Pancreas (tissue), 10 donors: ENCODE measurements at regions not wholly inside any gene's neighbourhood (a gene's known extent, or its start where the extent isn't known, plus 50 kb on each side); places are given as distances from the start of the nearest gene placed in this dataset.

Experiments
- ATAC-seq, 4 donors: fragments of 200-7000 bp; cut with Tn5 transposase; one replicate each; pipeline versions ENCODE4 v1.8.0 to v1.9.1; 2020; ENCODE audit warnings: mild to moderate bottlenecking in 4 of 4, moderate library complexity in 4 of 4
- DNase-seq, 6 donors: peaks; one replicate each; pipeline ENCODE4 v3.0.0-alpha.2; 2020
- FAIRE-seq: peaks from 2 replicates; lab custom pipeline; 2012; peaks lifted over from hg19 to GRCh38; lab: Jason Lieb, UNC
- H3K27ac ChIP-seq, 4 donors: fragments of 200-600 bp; sonication (generic); 1 replicate in 3 of 4; 2 replicates in 1 of 4; pipeline versions ENCODE4 v1.5.0 to v1.8.0; 2020
- H3K27me3 ChIP-seq, 4 donors: fragments of 200-600 bp; one replicate each; pipeline ENCODE4 v1.8.0; 2021
- H3K36me3 ChIP-seq, 3 donors: fragments of 200-600 bp; sonication (generic) in 1 of 3; one replicate each; pipeline versions ENCODE4 v1.5.0 to v1.8.0; 2020 to 2021
- H3K4me1 ChIP-seq, 3 donors: fragments of 200-600 bp; one replicate each; pipeline ENCODE4 v1.8.0; 2021
- H3K4me3 ChIP-seq, 4 donors: fragments of 200-600 bp; sonication (generic) in 2 of 4; one replicate each; pipeline versions ENCODE4 v1.5.0 to v1.8.0; 2020 to 2021
- H3K9me3 ChIP-seq, 4 donors: fragments of 200-600 bp; one replicate each; pipeline ENCODE4 v1.8.0; 2021
- WGBS, 2 donors: extraction: QIAGEN DNeasy Blood & Tissue Kit; methylation state at CpG; one replicate each; pipeline ENCODE4 v1.1.7; 2013; 5-methylcytosine and 5-hydroxymethylcytosine counted together
- intact Hi-C, 3 donors: fragments of 100-400 bp; cut with DNase I; formaldehyde crosslinking; loops; one replicate each; pipeline versions ENCODE4 v1.11.1 to v1.14.2; 2022
- TF ChIP-seq, protein P1 (sequence below), 4 donors: fragments of 200-600 bp; sonication (generic) in 3 of 4; IDR thresholded peaks; one replicate each; pipeline versions ENCODE4 v1.5.0 to v1.8.0; 2021; ENCODE audit warnings: antibody characterized with exemption in 4 of 4
- donor health status: healthy with polysubstance abuse.
- donor health status: DM: no; HTN: no; CAD: no; lungs with moderate emphysema.
- donor health status: DM: no; HTN: no; CAD: no.
- donor health status: control.
- donor health status: control.
- donor health status: Bipolar disorder and iron deficiency.
- donor health status: DM: yes; HTN: yes; CAD: no.
- donor health status: DM: no; HTN: no; CAD: no.
- donor health status: DM: no; HTN: no; CAD: no.
- donor health status: DM: yes; HTN: yes; CAD: no.

- WGBS, 2 donors = 28 to 72% methylated on average over 1 of the region's 1 CpG
- no peak overlapping the region for H3K27ac ChIP-seq
- no peaks in the 10 kb centered on the region for H3K4me1 ChIP-seq
- TF ChIP-seq, protein P1, sequence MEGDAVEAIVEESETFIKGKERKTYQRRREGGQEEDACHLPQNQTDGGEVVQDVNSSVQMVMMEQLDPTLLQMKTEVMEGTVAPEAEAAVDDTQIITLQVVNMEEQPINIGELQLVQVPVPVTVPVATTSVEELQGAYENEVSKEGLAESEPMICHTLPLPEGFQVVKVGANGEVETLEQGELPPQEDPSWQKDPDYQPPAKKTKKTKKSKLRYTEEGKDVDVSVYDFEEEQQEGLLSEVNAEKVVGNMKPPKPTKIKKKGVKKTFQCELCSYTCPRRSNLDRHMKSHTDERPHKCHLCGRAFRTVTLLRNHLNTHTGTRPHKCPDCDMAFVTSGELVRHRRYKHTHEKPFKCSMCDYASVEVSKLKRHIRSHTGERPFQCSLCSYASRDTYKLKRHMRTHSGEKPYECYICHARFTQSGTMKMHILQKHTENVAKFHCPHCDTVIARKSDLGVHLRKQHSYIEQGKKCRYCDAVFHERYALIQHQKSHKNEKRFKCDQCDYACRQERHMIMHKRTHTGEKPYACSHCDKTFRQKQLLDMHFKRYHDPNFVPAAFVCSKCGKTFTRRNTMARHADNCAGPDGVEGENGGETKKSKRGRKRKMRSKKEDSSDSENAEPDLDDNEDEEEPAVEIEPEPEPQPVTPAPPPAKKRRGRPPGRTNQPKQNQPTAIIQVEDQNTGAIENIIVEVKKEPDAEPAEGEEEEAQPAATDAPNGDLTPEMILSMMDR (IDR thresholded peaks at IDR 0.05) = no peak
- intact Hi-C loops = no loop called here
- DNase-seq (no peak), FAIRE-seq (no peak), ATAC-seq (peak in 1 of 4 donors; percentile 46)
- H3K36me3 ChIP-seq = no peaks in the 10 kb centered on the region
- no peaks in the 10 kb centered on the region for H3K27me3 ChIP-seq
- H3K9me3 ChIP-seq = no peaks in the 10 kb centered on the region
- H3K4me3 ChIP-seq = no peak overlapping the region
Measured at GRCh38 chr4:132063829-132064228, 1085.3 kb upstream of the PCDH10 start.

GRCh38 chr4:132065940-132066495 is 1083.1 kb upstream of the PCDH10 start:
- intact Hi-C loops = no loop called here
- no peak for DNase-seq
- no peak overlapping the region for H3K4me3 ChIP-seq
- no peaks in the 10 kb centered on the region for H3K9me3 ChIP-seq
- no peak for ATAC-seq
- no peak overlapping the region for H3K27ac ChIP-seq
- H3K27me3 ChIP-seq = no peaks in the 10 kb centered on the region
- H3K36me3 ChIP-seq = no peaks in the 10 kb centered on the region
- WGBS, 2 donors = 29 to 30% methylated on average over 2 of the region's 2 CpGs
- H3K4me1 ChIP-seq = no peaks in the 10 kb centered on the region
- FAIRE-seq = no peak
- TF ChIP-seq, protein P1 (IDR thresholded peaks at IDR 0.05) = no peak

DNA sequence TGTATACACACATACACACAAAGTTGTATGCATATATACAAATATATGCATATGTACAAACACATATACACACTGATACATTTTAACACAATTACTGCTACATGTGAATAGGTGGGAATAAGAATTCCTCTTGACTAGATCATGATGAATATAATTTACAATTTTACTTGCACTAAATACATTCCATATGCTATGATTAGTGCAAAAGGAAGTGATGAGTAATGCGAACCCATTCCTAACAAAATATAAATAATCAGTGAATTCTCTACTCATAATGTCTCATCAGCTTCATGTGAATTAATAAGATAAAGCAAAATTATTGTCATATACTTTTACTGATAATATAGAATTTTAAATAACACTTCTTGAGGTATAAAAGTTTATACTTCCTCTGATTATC is 1077.3 kb upstream of the PCDH10 start:
- Histone ChIP-seq H3K27me3 (no peaks in the 10 kb centered on the region), H3K36me3 (no peaks in the 10 kb centered on the region), H3K27ac (no peak overlapping the region), H3K9me3 (no peaks in the 10 kb centered on the region), H3K4me3 (no peak overlapping the region), H3K4me1 (no peaks in the 10 kb centered on the region)
- FAIRE-seq = no peak
- intact Hi-C loops = no loop called here
- 73 to 98% methylated on average over 1 of the region's 1 CpG for WGBS, 2 donors
- no peak for DNase-seq
- TF ChIP-seq, protein P1 (IDR thresholded peaks at IDR 0.05) = no peak
- ATAC-seq = no peak

DNA sequence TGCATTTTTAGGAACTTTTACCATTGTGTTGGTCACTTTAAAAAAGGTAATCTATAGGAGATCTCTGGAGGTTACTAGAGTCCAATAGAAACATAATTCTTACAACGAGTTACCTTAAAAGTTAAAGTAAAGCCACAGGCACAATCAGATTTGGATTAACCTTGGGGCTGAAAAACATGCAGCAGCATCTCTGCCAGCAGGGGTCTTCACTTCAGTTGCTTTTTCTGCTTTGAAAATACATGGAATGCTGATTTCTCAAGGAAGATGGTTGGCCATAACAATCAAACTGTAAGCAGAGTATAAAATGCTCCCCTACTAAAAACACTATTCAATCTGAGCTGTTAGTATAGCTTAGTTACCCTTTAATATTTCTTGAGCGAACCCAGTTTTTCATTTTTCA is 1072.3 kb upstream of the PCDH10 start:
- TF ChIP-seq, protein P1 (IDR thresholded peaks at IDR 0.05) = no peak
- no peaks in the 10 kb centered on the region for H3K4me1 ChIP-seq
- H3K36me3 ChIP-seq = no peaks in the 10 kb centered on the region
- FAIRE-seq (no peak), ATAC-seq (no peak), DNase-seq (no peak)
- H3K4me3 ChIP-seq = no peak overlapping the region
- H3K27ac ChIP-seq = no peak overlapping the region
- WGBS, 2 donors = 48 to 62% methylated on average over 2 of the region's 2 CpGs
- intact Hi-C loops = no loop called here
- H3K9me3 ChIP-seq = no peaks in the 10 kb centered on the region
- no peaks in the 10 kb centered on the region for H3K27me3 ChIP-seq

DNA sequence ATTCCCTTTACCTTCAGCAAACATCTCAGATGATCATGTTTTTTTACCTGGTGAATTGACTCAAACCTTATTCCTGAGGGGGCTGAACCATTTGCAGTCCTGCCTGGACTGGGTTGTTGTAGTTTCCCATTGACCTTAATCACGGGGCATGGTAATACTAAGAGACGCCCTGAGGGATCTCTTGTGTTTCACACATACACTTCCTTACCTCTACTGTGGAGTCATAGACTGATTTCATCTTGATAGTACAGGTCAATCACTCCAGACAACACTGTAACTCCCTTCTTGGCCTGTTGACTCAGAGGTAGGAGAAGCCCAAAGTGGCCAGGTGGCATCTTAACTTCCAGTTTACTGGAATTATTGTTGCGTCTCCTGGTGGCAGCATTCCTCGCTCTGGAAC is 1064.0 kb upstream of the PCDH10 start:
- intact Hi-C loops = no loop called here
- TF ChIP-seq, protein P1 (IDR thresholded peaks at IDR 0.05) = no peak
- H3K4me1 ChIP-seq = no peaks in the 10 kb centered on the region
- FAIRE-seq (no peak), DNase-seq (no peak), ATAC-seq (no peak)
- no peak overlapping the region for H3K4me3 ChIP-seq
- H3K36me3 ChIP-seq = no peaks in the 10 kb centered on the region
- no peaks in the 10 kb centered on the region for H3K27me3 ChIP-seq
- no peak overlapping the region for H3K27ac ChIP-seq
- 56 to 62% methylated on average over 4 of the region's 4 CpGs for WGBS, 2 donors
- no peaks in the 10 kb centered on the region for H3K9me3 ChIP-seq
